ENCODE measurements at regions not wholly inside any gene's neighbourhood (a gene's known extent, or its start where the extent isn't known, plus 50 kb on each side); places are given as distances from the start of the nearest gene placed in this dataset.
"Not testable (repeated sequence)": the region's sequence is repeated elsewhere in the genome, so short reads cannot be mapped to it uniquely, and the experiment has no call there.

DNA sequence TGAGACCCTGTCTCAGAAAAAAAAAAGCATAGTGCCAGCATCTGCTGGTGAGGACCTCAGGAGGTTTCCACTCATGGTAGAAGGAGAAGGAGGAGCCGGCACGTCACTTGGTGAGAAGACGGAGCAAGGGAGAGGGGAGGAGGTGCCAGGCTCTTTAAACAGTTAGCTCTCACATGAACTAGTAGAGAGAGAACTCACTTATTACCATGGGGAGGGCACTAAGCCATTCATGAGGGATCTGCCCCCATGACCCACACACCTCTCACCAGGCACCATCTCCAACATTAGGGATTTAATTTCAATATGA, 62.9 kb upstream of the VKORC1L1 start:
- peaks cover 5% of the 10 kb centered on the region for H3K4me1 Mint-ChIP-seq (ENCODE audit: low read depth)
- no peak overlapping the region for H3K4me3 Mint-ChIP-seq
- no peak overlapping the region for H3K27ac Mint-ChIP-seq
- TF ChIP-seq, protein P1, sequence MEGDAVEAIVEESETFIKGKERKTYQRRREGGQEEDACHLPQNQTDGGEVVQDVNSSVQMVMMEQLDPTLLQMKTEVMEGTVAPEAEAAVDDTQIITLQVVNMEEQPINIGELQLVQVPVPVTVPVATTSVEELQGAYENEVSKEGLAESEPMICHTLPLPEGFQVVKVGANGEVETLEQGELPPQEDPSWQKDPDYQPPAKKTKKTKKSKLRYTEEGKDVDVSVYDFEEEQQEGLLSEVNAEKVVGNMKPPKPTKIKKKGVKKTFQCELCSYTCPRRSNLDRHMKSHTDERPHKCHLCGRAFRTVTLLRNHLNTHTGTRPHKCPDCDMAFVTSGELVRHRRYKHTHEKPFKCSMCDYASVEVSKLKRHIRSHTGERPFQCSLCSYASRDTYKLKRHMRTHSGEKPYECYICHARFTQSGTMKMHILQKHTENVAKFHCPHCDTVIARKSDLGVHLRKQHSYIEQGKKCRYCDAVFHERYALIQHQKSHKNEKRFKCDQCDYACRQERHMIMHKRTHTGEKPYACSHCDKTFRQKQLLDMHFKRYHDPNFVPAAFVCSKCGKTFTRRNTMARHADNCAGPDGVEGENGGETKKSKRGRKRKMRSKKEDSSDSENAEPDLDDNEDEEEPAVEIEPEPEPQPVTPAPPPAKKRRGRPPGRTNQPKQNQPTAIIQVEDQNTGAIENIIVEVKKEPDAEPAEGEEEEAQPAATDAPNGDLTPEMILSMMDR (IDR thresholded peaks at IDR 0.05), result no peak
- H3K9me3 Mint-ChIP-seq, result no peaks in the 10 kb centered on the region
- DNase-seq, result no peak
- H3K27me3 Mint-ChIP-seq (ENCODE audit: insufficient read depth), result 0 out of 2 replicates have a peak, but pooled peaks cover 1% of the 10 kb centered on the region
- 0 out of 2 replicates have a peak, but pooled peaks cover 3% of the 10 kb centered on the region for H3K36me3 Mint-ChIP-seq (ENCODE audit: low read depth)

DNA sequence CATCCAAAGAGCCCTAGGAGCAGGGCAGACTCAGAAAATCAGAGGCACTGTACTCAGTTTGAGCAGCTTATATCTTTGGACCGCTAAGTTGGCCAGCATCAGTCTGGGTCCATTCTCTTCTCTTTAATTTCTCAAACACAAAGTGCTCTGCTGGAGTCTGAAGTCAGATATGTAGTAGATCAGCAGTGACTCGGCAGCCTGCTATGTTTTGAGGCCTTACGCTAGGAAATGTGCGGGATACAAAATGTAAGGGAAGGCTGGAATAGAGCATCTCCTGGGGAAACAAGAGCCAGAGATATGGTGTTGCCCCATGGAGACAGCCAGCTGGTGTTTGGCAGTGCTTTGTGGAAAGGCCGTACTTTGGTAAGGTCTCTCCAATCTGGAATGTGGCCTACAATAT, 60.6 kb upstream of the VKORC1L1 start:
- no peaks in the 10 kb centered on the region for H3K9me3 Mint-ChIP-seq
- H3K4me3 Mint-ChIP-seq, result no peak overlapping the region
- TF ChIP-seq, protein P1 (IDR thresholded peaks at IDR 0.05), result no peak
- DNase-seq, result no peak
- no peak overlapping the region for H3K27ac Mint-ChIP-seq
- 0 out of 2 replicates have a peak, but pooled peaks cover 1% of the 10 kb centered on the region for H3K27me3 Mint-ChIP-seq (ENCODE audit: insufficient read depth)
- 0 out of 2 replicates have a peak, but pooled peaks cover 3% of the 10 kb centered on the region for H3K36me3 Mint-ChIP-seq (ENCODE audit: low read depth)
- peaks cover 5% of the 10 kb centered on the region; the same call in 1 of the 2 replicates for H3K4me1 Mint-ChIP-seq (ENCODE audit: low read depth)

DNA sequence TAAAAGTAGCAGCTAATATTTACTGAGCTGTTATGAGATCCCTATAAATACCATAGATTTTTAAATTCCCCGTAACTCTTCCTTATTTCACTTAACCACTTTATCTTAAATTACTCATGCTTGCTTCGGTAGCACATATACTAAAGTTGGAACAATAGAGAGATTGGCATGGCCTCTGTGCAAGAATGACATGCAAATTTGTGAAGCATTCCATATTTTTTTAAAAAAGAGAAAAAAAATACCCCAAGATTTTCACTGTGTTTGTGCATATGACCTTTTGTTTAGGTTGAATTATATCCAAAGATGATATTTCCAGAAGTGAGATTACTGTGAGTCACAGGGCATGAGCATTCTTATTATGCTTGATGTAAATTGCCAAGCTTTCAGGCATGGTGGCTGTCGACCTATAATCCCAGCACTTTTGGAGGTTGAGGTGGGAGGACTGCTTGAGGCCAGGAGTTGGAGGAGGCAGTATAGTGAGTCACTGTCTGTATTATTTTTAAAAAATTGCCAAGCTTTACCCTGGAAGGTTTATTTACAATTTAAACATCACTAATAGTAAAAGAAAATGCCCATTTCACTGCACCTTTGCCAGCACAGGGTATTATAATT, 58.2 kb upstream of the VKORC1L1 start:
- not testable (repeated sequence) for H3K4me3 Mint-ChIP-seq; DNase-seq; H3K36me3 Mint-ChIP-seq (ENCODE audit: low read depth); H3K9me3 Mint-ChIP-seq; H3K27ac Mint-ChIP-seq; H3K4me1 Mint-ChIP-seq (ENCODE audit: low read depth); H3K27me3 Mint-ChIP-seq (ENCODE audit: insufficient read depth)

DNA sequence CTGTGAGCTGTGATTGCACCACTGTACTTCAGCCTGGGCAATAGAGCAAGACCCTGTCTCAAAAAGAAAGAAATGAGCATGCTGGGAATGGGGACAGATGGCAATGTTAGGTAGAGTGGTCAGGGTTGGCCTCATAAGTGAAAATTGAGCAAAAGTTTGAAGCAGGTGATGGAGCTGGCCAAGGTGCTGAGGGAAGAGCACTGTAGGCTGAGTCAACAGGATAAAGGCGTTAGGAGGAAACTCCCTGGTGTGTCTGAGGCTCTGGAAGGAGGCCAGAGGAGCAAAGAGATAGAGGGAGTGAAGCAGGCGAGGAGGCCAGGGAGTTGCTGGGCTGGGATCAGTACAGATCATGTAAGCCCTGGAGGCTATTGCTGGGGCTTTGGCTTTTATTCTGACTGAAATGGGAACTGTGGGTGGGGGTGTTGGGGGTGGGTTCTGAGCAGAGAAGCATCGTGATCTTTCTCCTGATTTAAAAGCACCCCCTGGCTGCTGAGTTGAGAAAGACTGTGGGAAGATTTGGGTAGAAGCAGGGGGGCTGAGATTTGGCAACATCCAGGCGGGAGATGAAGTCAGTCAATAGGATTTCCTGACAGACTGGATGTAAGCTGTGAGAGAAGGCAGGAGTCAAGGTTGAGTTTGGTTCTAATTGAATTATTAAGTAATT, 52.5 kb upstream of the VKORC1L1 start:
- no peak for DNase-seq
- TF ChIP-seq, protein P1 (IDR thresholded peaks at IDR 0.05), result no peak
- Mint-ChIP-seq H3K4me1 (ENCODE audit: low read depth) (no peaks in the 10 kb centered on the region), H3K36me3 (ENCODE audit: low read depth) (no peaks in the 10 kb centered on the region), H3K4me3 (no peak overlapping the region), H3K9me3 (no peaks in the 10 kb centered on the region), H3K27me3 (ENCODE audit: insufficient read depth) (peaks cover 2% of the 10 kb centered on the region; the same call in 1 of the 2 replicates), H3K27ac (no peak overlapping the region)

Data from HFFc6 (cell line).